ENCODE measurements at regions not wholly inside any gene's neighbourhood (a gene's known extent, or its start where the extent isn't known, plus 50 kb on each side); places are given as distances from the start of the nearest gene placed in this dataset.

GRCh38 chr15:67009576-67010569, 55.5 kb upstream of the SMAD3 start:
- in situ Hi-C loops (cut with MboI; ENCODE audit: low sequenced_read_pairs, unreplicated experiment) = no loop called here
- no peak for TF ChIP-seq CTCF (IDR thresholded peaks at IDR 0.05; ENCODE audit: borderline replicate concordance, control extremely low read depth, extremely low read depth, insufficient read depth, missing control alignments)
- no peak for DNase-seq (ENCODE audit: low spot score)

GRCh38 chr15:67010898-67011616, 54.3 kb upstream of the SMAD3 start:
- TF ChIP-seq CTCF (IDR thresholded peaks at IDR 0.05; ENCODE audit: borderline replicate concordance, control extremely low read depth, extremely low read depth, insufficient read depth, missing control alignments) = no peak
- no peak for DNase-seq (ENCODE audit: low spot score)
- in situ Hi-C loops (cut with MboI; ENCODE audit: low sequenced_read_pairs, unreplicated experiment) = no loop called here

GRCh38 chr15:67011617-67012005, 53.8 kb upstream of the SMAD3 start:
- no peak for DNase-seq (ENCODE audit: low spot score)
- no peak for TF ChIP-seq CTCF (IDR thresholded peaks at IDR 0.05; ENCODE audit: borderline replicate concordance, control extremely low read depth, extremely low read depth, insufficient read depth, missing control alignments)
- in situ Hi-C loops (cut with MboI; ENCODE audit: low sequenced_read_pairs, unreplicated experiment) = no loop called here

- no peak for DNase-seq (ENCODE audit: low spot score)
- TF ChIP-seq CTCF (IDR thresholded peaks at IDR 0.05; ENCODE audit: borderline replicate concordance, control extremely low read depth, extremely low read depth, insufficient read depth, missing control alignments) = no peak
- in situ Hi-C loops (cut with MboI; ENCODE audit: low sequenced_read_pairs, unreplicated experiment) = no loop called here
Measured at GRCh38 chr15:67013696-67014095, 51.7 kb upstream of the SMAD3 start.

Data from GM13976 (cell line).